T-helper 2 cell treated with Interferon-gamma antibody and Interleukin-4, amounts not matched to agents 100 ng/mL and 5 ng/mL, for 36 hours (primary cell): ENCODE measurements at regions not wholly inside any gene's neighbourhood (a gene's known extent, or its start where the extent isn't known, plus 50 kb on each side); places are given as distances from the start of the nearest gene placed in this dataset.
"Not testable (repeated sequence)": the region's sequence is repeated elsewhere in the genome, so short reads cannot be mapped to it uniquely, and the experiment has no call there.

ENCODE experiments used
- intact Hi-C: fragments of 100-400 bp; cut with micrococcal nuclease; formaldehyde crosslinking; loops from one replicate; pipeline ENCODE4 v1.15.1; 2023

DNA sequence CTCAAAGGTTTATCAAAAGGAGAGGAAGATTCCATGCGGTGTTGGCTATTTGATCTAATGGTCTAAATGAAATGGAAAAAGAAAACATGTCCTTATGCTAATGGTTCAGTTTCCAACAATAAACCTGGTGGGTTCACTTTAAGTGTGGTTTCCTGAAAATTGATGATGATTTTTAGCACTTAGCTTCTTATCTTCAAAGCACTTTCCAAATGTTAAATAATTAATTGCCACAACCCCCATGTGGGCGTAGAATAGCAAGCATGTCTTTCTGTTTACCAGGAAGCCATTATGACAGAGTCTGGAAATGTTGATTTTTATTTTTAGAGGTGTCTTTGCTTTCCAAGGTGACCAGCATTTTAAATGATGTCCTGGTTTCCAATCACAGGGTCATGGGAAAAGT is 134.8 kb upstream of the SLC4A4 start:
- intact Hi-C loops, result no loop called here

DNA sequence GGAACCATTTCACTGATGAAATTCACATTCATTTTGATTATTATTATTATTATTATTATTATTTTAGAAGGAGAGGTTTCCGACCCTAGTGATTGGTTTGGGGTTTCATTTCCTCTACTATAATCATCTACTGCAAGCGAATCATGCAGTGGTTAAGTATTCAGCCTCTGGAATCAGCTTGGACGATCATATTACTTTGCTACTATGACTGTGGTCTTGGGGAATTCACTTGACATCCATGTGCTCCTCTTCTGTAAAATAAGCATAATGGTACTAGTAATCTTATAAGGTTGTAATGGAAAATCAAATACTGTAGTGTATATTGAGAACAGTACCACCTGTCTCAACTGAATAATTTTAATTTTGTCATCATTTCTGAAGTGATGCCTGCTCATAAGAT is 132.1 kb upstream of the SLC4A4 start:
- intact Hi-C loops, result no loop called here

GRCh38 chr4:71209161-71209560 is 129.7 kb upstream of the SLC4A4 start:
- intact Hi-C loops, result no loop called here

DNA sequence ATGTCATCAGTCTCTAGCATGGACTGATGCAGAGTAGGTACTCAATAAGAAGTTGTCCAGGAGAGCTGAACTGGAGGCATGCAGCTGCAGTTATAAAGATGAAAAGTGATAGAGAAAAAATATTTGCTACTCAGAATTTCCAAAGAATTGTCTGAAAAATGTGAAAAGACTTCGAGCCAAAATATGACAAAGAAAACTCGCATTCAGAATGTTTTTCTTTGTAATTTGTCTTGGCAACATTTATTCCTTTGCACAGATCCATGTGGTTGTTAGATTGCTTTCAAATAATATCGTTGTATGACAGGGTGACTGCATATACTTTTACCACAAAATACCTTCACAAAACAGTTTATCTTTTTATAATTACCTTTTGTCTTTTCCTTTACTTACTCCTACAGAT is 128.0 kb upstream of the SLC4A4 start:
- intact Hi-C loops, result no loop called here

DNA sequence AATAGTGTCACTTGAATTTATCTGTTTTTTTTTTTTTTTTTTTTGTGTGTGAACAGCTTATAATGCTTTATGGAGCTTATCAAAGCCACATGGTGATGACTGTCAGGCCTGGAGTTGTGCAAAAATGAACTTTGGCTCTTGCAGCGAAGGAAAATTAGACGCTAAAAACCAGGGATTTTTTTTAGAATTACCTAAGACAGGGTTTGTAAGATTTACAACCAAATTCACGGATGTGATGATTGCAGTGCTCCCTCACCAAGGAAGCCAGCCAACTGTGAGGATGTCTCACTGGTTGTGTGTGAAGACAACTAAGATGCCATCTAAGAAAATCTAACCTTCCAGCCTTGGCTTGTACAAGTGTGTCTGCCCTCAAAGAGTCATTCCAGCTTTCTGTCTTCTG is 127.1 kb upstream of the SLC4A4 start:
- intact Hi-C loops, result no loop called here

DNA sequence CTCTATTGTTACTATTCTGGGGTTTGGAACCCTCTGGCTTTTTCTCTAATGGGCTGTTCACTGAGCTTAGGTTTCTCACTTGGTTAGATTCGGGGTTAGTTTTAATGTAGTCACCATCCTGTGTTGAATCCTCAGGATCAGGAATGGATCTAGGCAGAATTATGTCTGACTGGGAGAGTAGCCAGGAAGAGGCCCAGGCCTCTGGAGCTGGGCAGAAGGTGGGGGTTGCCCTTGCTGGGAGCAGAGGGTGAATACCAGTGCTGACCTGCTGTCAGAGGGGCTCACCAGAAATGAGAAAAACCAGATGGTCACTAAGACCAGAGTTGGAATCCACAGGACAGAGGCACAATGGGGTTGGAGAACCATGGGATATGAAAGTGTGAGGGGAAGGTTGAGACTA is 126.6 kb upstream of the SLC4A4 start:
- intact Hi-C loops, result no loop called here

DNA sequence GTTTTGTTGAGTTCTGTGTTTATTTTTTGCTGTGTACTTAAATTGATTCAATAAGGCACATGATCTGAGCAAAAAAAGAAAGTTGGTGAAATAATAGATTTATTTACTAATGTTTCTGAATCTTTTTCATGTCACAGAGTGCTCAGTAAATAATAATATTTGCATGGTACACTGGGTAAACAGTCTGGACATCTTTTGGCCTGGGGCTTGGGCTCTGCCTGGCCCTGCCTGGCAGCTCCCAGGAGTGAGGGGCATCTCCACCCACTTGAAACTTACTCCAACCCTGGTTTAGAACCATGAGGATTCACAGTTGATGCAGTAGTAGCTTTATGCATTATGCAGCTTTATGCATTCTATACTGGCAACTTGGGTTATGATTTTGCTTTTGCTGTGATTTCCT is 124.2 kb upstream of the SLC4A4 start:
- intact Hi-C loops, result no loop called here

DNA sequence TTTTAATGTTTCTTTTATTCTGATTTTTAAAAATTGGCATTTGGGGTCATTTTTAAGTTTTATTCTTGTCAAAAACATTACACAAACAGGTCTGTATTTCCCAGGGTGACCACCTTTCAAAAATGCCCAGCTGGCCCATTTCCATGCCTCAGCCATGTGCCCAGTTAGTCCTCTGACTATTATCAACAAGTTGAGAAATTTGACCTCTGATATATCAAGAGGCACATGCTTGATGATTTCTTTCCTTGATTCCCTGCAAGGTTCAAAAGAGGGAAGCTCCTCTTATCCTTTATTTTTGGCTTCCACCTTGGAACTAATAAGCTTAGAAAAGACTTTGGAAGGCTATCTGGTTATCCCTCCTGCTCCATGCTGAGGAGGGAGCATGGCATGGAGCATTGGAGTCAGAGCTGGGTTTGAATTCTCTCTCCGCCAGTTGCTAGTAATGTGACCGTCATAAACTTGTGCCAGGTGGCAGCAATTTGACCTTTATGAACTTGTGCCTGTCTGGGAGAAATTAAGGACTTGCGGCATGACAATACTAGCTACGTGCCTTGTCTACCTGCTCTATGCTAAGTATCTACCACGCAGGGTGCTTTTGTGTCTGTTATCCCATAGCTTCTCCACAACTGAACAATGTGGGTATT is 122.4 kb upstream of the SLC4A4 start:
- intact Hi-C loops, result no loop called here

GRCh38 chr4:71217688-71218087 is 121.1 kb upstream of the SLC4A4 start:
- intact Hi-C loops, result no loop called here

DNA sequence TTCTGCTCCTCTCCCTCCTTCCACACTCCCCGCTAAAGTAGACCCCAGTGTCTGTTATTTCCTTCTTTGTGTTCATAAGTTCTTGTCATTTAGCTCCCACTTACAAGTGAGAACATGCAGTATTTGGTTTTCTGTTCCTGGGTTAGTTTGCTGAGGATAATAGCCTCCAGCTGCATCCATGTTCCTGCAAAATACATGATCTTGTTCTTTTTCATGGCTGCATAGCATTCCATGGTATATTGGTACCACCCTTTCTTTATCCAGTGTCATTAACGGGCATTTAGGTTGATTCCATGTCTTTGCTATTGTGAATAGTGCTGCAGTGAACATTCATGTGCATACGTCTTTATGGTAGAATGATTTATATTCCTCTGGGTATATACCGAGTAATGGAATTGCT is 118.0 kb upstream of the SLC4A4 start:
- intact Hi-C loops, result not testable (repeated sequence)

DNA sequence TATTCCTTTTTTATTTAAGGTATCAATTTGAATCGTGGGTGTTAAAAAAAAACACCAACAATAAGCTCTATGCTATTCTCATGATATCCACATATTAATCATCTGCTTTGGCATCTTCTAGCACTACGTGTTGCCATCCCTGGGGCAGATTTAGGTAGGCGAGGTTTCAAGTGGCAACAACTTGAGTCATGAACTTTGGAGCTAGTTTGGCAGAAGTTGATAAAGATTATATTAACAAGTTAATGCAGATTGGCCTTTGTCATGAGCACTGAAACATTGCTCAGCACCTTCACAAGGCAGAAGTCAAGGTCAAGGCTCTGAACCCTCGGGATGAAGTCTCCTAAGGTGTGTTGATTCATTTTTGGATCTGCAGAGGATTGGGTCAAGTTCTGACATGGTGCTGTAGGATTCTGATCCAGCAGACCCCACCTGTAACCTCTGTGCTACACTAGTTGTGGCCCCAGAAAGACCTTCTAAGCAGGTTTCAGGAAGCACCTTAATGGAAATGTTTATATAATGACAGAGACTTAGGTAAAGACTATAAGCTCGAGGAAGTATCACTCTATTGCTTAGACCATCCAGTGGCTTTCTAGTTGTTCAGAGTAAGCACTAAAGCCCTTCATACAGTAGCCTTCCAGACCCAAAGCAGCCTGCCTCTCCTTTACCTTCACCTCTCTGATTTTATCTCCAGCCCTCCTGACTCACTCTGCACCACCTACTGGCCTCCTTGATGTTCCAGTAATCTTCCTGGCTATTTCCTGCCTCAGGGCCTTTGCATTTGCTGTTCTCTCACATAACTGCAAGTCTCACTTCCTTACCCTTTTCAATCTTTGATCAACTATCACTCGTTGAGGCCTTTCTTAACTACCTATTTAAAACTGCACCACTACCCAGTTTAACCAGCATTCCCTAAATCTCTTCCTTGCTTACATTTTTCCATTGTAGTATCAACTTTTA is 117.0 kb upstream of the SLC4A4 start:
- intact Hi-C loops, result no loop called here

DNA sequence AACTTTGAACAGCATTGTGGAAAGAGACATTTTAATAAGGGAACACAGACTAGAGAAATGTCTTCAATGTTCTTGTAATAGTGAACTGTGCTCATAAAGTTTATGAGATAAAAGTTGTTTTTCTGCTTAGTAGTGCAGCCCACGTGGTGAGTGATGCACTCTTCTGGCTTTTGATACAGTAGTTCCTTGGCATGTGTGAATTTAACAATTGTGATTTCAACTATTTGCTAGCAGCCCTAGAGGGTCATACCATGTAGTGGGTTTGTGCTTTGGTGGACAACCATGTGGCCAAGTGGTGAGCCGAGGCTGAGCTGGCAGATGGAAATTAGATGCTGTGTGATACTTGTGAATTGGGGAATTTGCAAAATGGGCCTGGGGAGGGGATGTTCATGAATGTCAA is 116.2 kb upstream of the SLC4A4 start:
- intact Hi-C loops, result no loop called here

DNA sequence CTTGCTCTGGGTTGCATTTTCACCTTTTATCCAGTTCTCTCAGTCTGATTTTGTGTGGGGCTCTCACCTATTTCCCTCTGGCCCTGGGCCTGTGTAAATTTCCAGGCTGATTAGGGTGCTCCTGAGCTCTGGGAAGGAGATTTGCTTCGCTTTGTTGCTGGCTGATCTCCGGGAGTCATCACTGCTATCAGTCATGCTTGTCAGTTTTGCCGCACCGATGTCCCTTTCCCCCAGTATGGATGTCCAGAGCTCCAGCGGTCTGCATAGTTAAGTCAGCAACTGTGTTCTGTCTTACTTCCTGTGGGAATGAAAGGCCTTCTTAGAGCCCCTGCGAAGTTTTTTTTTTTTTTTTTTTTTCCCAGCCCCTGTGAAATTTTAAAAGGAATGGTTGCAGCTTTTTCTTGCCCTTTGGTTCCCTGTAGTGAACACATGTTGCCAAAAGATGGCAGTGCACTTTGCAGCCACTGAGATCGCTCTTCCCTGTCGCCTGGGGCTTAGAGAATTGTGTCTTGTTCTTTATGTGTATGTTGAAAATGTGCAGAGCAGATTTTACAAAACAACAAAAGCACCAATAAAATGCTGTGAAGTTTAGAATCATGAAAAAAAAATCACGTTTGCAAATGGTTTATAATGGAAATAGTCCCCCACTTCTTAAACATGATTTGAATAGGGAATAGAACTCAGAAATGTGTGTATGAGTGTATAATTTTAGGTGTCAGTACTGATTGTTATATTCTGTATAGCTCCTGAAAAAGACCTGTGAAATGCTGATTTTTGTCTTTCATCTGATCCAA is 109.1 kb upstream of the SLC4A4 start:
- intact Hi-C loops, result loop anchor here (5.0 kb wide), 1 partner anchor 483 kb away; no protein-coding TSS in a partner anchor

DNA sequence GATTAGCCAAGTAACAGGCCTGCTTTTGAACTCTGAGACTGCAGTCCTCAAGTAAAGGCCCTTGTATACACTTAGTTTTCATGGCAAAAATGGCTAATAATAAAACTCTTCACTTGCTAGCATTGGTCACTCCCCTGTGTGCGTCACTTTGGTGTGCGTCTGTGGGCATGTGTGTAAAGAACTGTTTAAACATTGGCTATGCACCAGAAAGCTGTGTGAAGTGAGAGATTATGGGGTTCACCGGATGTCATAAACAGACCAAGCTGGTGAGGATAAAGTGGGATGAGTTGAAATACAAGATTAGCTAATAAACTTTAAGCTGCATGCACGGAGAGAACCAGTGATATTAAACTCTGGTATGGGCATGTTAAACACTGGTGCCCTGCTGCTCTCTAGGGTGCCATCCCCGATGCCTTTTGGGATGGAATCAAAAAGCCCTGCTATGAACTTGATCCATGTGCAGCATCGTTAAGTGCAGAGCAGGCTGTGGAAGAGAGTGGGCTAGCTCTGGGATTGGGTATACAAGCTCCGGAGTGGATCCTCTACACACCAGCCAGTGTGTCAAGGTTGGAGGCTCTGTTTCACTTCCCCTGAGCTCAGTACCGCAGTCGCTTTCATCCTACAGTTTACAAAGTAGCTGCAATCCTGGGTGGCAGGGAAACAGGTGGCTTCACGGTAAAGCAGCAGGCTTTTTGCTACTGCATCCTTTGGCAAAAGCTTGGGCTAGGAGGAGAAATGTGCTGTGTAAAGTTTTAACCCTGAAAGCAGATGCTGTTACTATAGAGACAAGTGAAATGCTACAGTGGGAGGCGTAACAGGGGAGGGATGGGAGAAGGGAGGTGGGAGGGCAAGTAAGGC is 108.3 kb upstream of the SLC4A4 start:
- intact Hi-C loops, result no loop called here

- intact Hi-C loops, result no loop called here
Observed at GRCh38 chr4:71231129-71232055, 107.4 kb upstream of the SLC4A4 start.

DNA sequence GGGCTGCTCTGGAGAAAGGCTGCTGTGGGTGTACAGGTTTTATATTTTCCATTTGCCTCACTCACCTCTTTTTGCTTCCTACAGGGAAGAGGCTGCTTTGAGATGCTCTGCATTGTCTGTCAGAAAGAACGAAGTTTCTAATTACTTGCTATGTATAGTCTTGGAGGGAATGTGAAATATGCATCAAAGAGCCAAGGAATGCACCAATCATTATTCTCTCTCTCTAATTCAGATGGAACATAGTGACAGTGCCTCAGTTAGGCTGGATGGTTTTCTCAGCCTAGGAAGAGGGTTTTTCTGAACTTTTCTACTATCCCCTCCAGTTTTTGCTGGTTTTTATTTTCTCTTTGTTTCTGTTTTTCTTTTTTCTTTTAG is 106.8 kb upstream of the SLC4A4 start:
- intact Hi-C loops, result no loop called here

DNA sequence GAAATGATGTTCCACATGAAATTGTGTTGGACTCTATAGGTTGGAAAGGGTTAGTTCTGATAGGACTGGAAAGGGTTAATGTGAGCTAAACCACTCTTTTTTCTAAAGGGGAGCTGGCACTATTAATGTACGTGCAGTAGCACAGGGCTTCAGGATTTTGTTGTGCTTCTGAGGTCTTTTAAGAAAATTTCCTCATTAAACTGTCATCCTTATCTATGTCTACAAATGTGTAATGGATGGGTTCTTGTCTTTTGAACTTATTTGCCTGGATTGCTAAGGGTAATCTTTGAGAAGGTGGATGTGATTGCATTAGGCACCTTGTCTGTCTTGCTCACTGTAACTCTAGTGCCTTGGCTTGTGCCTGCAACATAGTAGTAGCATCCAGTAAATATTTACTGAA is 106.0 kb upstream of the SLC4A4 start:
- intact Hi-C loops, result no loop called here

DNA sequence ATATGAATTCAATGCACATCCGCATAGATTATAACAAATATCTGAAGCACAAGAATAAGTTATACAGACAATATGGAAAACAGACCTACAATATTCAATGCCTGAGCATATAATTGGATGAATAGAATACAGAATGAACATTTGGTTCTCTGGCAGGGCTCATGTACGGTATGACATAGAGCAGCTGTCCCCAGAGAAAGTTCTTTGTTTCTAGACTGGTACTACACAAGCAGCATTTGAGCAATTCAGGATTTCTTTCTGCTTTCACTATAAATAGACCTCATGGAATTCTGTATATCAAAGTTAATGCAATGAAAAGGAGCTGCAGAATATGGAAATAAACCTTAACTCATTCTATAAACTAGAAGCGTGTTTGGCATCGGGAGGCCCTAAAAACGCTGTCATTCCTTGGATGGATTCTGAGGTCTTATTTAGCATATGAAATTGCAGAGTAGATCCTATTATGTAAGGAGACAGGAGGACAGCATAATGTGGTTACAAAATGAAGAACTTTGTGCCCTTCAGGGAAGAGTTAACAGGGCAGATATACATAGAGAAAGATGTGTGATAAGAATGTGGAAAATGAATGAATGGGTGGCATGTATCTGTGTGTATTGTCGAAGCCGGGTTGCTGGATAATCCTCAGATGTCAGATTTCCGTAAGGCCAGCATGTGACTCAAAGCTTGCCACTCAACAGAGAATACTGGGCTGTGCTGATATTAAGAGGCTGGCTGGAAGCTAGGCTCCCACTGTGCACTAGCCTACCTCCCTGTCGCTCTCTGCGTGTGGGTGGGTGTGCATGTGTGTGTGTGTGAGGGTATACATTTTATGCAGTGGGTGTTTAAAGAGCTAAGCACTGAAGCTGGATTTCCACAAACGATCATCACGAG is 103.3 kb upstream of the SLC4A4 start:
- intact Hi-C loops, result no loop called here

GRCh38 chr4:71236226-71236625 is 102.6 kb upstream of the SLC4A4 start:
- intact Hi-C loops, result no loop called here
